G401 (cell line): ENCODE measurements at regions not wholly inside any gene's neighbourhood (a gene's known extent, or its start where the extent isn't known, plus 50 kb on each side); places are given as distances from the start of the nearest gene placed in this dataset.

Source experiments
- DNase-seq: peaks from one replicate; pipeline ENCODE4 v3.0.0-alpha.2; 2015; ENCODE audit warnings: low spot score
- in situ Hi-C: cut with HindIII; loops from 2 replicates; pipeline ENCODE4 v1.10.0; 2016; ENCODE audit warnings: low sequenced_read_pairs, mixed read lengths

- in situ Hi-C loops: no loop called here
These were observed 208.9 kb upstream of the ARHGEF9 start for GRCh38 chrX:63993936-63994335.

GRCh38 chrX:63985906-63986305 lies 200.9 kb upstream of the ARHGEF9 start:
- in situ Hi-C loops: no loop called here
- no peak for DNase-seq

More at GRCh38 chrX:63993936-63994335, 208.9 kb upstream of the ARHGEF9 start:
- DNase-seq: no peak

GRCh38 chrX:63979480-63979879 lies 194.5 kb upstream of the ARHGEF9 start:
- no peak for DNase-seq
- in situ Hi-C loops: no loop called here

- in situ Hi-C loops: no loop called here
- no peak for DNase-seq
These were observed 182.5 kb upstream of the ARHGEF9 start for GRCh38 chrX:63967551-63967950.

GRCh38 chrX:63963095-63963784 lies 178.2 kb upstream of the ARHGEF9 start:
- in situ Hi-C loops: no loop called here
- DNase-seq: peak; percentile 69

- DNase-seq: peak; percentile 27
- in situ Hi-C loops: no loop called here
These were observed 176.9 kb upstream of the ARHGEF9 start for GRCh38 chrX:63961964-63962363.

GRCh38 chrX:63959975-63960374 lies 175.0 kb upstream of the ARHGEF9 start:
- in situ Hi-C loops: no loop called here
- no peak for DNase-seq

GRCh38 chrX:63958134-63958865 lies 173.3 kb upstream of the ARHGEF9 start:
- DNase-seq: no peak
- in situ Hi-C loops: no loop called here

GRCh38 chrX:63935835-63936234 lies 150.8 kb upstream of the ARHGEF9 start:
- in situ Hi-C loops: no loop called here
- no peak for DNase-seq

GRCh38 chrX:63934791-63935190 lies 149.8 kb upstream of the ARHGEF9 start:
- peak; percentile 41 for DNase-seq

GRCh38 chrX:63934160-63934559 lies 149.1 kb upstream of the ARHGEF9 start:
- no peak for DNase-seq
- in situ Hi-C loops: no loop called here

More at GRCh38 chrX:63934791-63935190, 149.8 kb upstream of the ARHGEF9 start:
- in situ Hi-C loops: no loop called here

GRCh38 chrX:63932907-63933306 lies 147.9 kb upstream of the ARHGEF9 start:
- in situ Hi-C loops: no loop called here
- DNase-seq: no peak

- DNase-seq: no peak
- in situ Hi-C loops: no loop called here
These were observed 147.0 kb upstream of the ARHGEF9 start for GRCh38 chrX:63932006-63932405.

- in situ Hi-C loops: no loop called here
These were observed 145.1 kb upstream of the ARHGEF9 start for GRCh38 chrX:63930140-63930539.

GRCh38 chrX:63929608-63930007 lies 144.6 kb upstream of the ARHGEF9 start:
- in situ Hi-C loops: no loop called here
- DNase-seq: no peak

More at GRCh38 chrX:63930140-63930539, 145.1 kb upstream of the ARHGEF9 start:
- DNase-seq: no peak

- no peak for DNase-seq
These were observed 142.8 kb upstream of the ARHGEF9 start for GRCh38 chrX:63927848-63928247.

GRCh38 chrX:63922221-63922620 lies 137.2 kb upstream of the ARHGEF9 start:
- in situ Hi-C loops: no loop called here
- DNase-seq: no peak

More at GRCh38 chrX:63927848-63928247, 142.8 kb upstream of the ARHGEF9 start:
- in situ Hi-C loops: no loop called here

- in situ Hi-C loops: no loop called here
- no peak for DNase-seq
These were observed 135.9 kb upstream of the ARHGEF9 start for GRCh38 chrX:63920875-63921274.

GRCh38 chrX:63919081-63919480 lies 134.1 kb upstream of the ARHGEF9 start:
- DNase-seq: no peak
- in situ Hi-C loops: no loop called here

GRCh38 chrX:63918611-63919010 lies 133.6 kb upstream of the ARHGEF9 start:
- no peak for DNase-seq
- in situ Hi-C loops: no loop called here

- in situ Hi-C loops: no loop called here
- DNase-seq: no peak
These were observed 132.3 kb upstream of the ARHGEF9 start for GRCh38 chrX:63917296-63917695.
